Stimulated activated CD4-positive, alpha-beta T cell treated with anti-CD3 and anti-CD28 coated beads, Interleukin-12 subunit alpha, Interleukin-12 subunit beta, amount 100 ng/mL, for 24 hours (primary cell): ENCODE measurements at regions not wholly inside any gene's neighbourhood (a gene's known extent, or its start where the extent isn't known, plus 50 kb on each side); places are given as distances from the start of the nearest gene placed in this dataset.
"Not testable (repeated sequence)": the region's sequence is repeated elsewhere in the genome, so short reads cannot be mapped to it uniquely, and the experiment has no call there.

Source experiments
- DNase-seq, 2 experiments: peaks; one replicate each; pipeline ENCODE4 v3.0.0-alpha.2; 2020; ENCODE audit warnings: low read depth in 2 of 2

DNA sequence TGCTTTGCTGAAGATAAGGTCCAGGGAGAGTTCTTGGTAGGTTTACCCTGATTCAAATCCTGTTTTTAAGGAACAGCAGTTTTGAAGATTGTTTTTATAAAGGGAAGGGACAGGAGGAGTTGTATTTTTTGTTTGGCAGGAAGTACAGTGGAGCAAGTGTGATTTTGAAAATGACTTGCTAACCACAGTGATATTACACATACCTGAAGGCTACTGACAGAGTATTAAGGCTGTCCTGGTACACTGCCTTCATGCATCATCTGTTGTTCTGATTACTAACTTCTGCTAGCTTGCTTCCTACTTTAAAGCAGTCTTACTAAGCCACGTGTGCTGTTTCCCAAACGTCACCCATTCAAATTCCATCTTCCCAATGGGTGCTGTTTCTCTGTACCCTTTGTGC lies 559.5 kb upstream of the SGCD start:
- DNase-seq = no peak

DNA sequence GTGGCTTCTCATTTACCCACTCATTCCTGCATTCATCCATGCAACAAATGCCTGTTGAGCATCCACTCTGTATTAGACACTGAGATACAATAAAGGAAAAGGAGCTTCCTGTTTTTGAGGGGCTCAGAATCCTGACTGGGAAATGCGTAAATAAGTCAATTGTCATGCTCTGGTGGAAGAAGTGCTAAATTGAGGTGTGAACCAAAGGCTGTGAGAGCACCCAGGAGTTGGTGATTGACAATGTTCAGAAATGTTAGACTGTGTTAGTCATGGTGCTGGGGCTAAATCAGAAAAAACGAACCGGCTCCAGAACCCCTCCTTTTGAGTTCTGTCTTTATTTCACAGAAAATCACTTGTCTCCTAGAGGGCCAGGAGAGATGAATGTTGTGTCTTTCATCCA lies 558.6 kb upstream of the SGCD start:
- no peak for DNase-seq

DNA sequence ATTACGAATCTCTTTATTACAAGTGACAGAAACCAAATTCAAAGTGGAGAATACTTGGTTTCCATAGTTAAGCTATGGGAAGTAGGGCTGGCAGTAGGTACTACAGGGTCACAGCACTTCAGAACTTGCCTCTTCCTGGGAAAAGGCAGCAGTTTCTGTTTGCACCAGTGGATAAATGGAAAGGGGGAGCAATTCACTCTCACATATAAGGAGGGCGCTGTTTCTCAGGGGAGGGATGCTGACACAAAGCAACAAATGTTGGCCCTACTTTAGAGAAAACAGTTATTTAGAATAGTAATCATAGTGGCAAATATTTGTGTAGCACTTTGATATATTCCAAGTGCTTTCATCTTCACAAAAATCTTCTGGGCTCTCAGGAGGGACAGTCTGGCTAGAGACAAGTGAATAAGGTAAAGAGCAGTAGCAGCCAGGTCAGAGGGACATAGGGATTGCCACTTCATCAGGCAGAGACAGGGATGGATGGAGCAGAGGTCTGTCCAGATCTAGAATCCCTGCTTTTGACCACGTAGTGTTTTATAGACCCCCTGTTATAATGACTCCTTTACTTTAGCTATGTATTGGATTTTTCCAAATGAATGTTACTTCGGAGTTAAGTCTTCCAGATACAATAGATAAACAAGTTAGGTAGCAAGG lies 554.8 kb upstream of the SGCD start:
- DNase-seq = no peak

DNA sequence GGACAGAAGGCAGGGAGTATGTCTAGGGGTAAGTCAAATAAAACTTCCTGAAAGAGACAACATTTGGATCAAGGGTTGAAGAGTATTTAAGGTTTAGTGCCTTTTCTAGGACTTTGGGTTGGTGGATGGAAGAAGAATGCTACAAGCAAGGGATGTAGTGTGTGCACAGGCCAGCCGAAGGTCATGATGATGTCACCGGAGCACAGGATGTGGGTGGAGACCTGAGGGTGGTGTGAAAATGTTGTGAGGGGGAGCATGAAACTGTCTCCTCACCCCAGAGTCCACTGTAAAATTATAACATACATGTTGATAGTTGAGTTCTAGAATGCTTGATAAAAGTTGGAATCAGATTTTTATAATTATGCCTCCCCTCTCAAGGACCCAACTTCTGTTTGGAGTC lies 553.3 kb upstream of the SGCD start:
- DNase-seq = no peak

DNA sequence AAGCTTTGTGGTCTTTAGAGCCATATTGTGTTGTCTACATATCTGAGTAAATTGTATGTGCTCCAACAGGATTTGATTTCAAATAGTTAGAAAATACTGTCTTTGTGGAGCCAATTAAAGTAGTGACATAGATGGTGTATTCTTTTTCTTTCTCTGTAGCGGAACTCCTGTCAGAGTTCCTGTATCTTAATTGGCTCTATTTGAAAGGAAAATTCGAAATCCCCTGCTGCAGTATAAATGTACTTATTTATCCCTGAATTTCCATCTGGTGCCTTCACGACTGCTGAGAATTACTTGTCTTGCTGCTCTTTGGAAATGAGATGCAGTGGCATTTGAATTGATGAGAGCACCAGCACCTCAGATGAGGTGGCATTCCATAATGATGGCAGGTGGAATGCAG lies 546.7 kb upstream of the SGCD start:
- no peak for DNase-seq

DNA sequence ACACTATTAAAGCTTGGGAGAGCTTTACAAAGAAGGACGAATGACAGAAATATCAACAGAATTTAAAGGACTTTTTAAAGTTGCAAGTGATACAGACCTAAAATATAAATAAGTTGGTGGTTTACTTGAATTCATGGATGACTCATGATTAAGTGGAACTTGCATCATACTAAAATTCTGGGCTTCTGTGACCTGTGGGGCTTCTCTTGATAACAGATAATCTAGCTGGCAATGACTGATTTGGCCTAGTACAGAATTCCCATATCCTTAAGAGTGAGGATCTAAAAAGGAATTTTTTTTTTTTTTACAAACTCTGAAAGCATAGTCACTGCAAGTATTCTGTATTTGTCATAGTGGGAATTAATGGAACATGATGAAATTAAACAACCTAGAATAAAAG lies 543.7 kb upstream of the SGCD start:
- no peak for DNase-seq

DNA sequence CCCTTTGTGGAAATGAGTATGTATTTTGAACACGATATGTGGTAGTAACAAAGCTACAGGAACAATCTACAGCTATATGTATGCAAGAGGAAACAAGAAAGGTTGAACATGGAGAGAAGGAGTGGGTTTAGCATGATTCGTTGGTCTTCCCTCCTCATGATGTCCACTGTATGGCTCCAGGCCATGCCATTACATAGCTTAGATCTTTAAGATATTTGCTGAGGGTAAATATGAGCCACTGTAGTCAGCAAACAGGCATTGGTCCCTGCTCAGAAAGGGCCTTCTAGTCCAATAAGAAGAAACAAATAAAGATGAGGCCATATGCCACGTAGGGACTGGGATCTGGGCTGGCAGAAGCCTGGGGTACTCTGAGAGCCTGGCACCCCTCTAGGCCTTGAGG lies 543.2 kb upstream of the SGCD start:
- DNase-seq = no peak

DNA sequence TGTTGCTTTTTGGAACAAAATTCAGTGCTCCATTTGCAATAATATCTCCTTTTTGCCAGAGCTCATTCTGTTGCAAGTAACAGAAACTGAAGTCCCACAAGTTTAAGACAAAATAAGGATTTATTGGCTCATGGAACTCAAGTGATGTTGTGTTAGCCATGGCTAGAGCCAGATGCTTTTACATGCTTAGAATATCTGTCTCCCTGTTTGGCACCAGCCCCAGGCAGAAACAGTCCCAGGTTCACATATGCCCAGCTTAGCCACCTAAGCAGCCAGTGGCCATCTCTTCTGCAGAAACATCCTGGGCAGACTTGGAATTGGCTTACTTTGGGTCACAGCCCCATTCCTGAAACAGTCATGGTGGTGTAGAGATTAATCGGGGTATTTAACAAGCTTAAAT lies 540.9 kb upstream of the SGCD start:
- no peak for DNase-seq

DNA sequence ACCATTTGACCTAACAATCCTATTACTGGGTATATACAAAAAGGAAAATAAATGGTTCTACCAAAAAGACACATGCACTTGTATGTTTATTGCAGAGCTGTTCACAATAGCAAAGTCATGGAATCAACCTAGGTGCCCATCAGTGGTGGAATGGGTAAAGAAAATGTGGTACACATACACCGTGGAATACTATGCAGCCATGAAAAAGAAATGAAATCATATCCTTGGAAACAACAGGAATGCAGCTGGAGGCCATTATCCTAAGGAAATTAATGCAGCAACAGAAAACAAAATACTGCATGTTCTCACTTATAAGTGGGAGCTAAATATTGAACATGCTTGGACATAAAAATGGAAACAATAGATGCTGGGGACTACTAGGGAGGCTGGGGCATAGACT lies 534.1 kb upstream of the SGCD start:
- no peak for DNase-seq

DNA sequence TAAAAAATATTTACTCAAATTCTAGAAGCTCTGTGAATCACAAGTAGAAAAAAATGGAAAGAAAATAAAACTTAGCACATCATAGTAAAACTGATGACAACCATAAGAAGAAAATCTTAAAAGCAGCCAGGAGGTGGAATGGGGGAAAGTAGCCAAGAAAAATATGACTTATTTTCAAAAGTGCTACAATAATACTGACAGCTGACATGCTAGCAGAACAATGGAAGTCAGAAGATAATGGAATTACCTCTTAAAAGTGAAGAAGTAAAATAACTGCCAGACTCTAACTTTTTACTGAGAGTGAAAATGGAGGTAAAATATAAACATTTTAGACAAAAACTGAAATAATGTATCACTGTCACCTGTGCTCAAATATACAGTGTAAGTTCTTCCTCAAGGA lies 532.2 kb upstream of the SGCD start:
- DNase-seq = no peak

DNA sequence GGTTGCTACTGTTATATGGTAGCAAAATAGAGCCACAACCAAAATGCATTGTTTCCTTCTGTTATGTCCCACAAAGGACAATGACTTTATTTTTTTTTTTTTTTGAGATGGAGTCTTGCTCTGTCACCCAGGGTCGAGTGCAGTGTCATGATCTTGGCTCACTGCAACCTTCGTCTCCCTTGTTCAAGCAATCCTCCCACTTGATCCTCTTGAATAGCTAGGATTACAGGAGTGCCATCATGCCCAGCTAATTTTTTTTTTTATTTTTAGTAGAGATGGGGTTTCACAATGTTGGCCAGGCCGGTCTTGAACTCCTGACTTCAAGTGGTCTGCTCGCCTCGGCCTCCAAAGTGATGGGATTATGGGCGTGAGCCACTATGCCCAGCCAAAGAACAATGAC lies 527.7 kb upstream of the SGCD start:
- no peak for DNase-seq

DNA sequence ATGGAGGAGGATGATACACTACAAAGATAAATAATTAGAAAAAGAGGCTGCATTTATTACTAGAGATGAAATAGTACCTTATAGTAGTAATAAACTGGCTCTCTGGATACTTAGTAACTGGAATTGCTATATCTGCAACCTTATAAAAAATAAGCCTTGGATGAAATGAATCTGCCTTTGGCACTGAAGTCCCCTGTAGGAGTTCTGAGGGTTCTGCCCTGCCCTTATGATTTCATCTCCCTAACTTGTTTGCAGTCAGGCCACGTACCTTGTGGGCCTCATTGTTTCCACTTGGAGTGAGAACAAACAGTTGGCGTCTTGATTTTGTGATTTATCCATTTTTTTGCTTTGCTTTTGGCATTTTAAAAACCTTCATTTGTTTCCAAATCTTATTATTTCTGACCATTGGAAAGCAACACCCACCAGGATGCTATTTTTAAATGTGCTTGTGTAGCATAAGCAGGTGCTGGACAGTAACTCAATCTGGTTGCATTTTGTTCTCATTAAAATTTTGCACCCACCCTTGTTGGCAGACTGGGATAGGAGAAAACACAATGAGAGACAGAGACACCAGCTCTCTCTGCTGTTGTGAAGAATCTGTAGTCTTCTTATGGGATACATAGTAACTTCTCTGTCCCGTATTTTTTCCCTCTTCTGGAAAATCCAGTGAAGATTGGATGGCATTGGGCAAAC lies 518.9 kb upstream of the SGCD start:
- no peak for DNase-seq

DNA sequence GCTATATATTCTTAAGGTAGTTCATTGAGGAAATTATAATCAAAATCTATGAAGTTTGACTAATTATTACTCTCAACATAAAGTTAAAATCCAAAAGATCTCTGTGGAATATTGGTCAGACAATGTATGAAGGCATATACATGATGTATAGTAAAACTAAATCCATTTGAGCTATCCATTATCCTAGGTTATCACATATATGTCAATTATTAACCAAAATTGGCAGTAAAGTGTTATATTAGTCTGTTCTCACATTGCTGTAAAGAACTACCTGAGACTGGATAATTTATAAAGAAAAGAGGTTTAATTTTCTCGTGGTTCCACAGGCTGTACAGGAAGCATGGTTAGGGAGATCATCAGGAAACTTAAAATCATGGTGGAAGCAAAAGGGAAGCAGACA lies 511.7 kb upstream of the SGCD start:
- no peak for DNase-seq

DNA sequence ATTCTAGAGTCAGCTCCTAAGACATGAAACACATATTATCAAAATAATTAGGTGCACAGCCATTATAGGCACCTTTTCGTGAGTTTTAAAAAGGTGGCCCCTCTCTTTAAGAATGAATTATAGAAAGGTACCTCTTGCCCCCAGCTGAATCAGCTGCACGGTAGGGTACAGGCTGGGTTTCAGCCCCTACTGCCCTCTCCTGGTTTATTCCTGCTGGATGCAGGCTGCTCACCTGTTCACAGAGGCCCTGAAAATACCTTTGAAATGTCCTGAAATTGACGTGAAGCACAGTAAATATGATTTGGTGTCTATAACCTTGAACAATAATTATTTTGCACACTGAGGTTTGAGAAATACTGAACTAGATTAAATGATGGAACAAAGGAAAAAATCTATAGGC lies 504.8 kb upstream of the SGCD start:
- no peak for DNase-seq

DNA sequence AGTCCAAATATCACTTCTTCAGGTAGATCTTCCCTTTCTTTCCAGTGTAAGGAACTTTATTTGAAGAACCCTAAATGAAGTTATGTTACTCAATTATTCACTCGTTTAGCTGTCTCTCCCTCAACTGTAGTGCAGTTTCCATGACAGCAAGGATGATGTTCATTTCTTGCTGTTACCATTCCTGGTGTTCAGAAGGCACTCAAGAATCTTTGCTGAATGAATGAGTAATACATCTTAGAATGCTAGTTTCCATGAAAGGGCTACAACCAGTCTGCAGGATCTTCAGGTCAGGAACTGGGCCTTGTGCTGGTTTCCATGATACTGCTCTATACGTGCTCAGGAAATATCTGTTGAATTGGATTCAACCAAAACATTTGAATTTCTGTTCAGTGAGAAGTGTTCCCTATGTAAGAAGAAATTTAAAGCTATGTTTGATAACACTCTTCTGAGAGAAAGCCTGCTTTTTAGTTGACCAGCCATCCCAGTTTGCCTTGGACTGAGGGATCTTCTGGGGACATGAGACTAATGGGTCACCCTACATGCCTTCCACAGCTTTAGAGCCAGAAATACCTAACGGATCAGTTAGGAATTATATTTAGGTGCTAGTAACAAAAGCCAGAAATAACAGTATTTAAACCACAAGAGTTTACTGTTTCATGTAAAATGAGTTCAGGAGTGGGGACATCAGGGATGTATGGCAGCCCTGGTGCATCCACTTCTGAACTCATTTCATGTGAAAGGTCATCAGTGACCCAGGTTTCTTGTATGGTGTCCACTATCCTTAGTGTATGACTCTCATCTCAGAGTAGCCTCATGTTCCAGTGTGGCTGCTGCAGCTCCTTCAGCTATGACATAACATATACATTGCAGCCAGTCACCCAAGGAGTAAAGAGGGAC lies 500.1 kb upstream of the SGCD start:
- DNase-seq = no peak

DNA sequence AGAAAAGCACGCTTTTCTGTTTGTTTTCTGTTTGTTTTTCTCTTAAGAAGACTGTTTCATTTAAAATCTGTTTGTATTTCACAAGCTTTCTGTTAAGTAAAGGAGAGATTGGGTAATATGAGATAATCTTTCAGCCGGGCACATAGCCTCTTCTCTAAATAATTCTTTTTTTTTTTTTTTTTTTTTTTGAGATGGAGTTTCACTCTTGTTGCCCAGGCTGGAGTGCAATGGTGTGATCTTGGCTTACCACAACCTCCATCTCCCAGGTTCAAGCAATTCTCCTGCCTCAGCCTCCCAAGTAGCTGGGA lies 499.5 kb upstream of the SGCD start:
- DNase-seq = not testable (repeated sequence)

DNA sequence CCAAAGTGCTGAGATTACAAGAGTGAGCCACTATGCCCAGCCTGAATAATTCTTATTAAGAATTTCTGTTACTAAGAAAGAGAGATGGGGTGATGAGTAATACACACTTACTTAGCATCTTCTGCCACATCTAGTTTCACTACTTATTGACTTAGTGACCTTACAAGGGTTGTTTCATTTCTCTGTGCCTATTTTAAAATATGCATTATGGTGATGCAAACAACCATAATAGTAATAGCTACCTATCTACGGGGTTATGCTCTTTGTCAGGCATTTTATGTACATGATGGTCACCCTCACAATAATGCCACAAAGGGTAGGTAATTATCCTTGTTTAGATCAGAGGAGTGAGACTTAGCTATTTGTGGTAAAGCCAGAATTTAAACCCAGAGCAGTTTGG lies 499.0 kb upstream of the SGCD start:
- DNase-seq = no peak

DNA sequence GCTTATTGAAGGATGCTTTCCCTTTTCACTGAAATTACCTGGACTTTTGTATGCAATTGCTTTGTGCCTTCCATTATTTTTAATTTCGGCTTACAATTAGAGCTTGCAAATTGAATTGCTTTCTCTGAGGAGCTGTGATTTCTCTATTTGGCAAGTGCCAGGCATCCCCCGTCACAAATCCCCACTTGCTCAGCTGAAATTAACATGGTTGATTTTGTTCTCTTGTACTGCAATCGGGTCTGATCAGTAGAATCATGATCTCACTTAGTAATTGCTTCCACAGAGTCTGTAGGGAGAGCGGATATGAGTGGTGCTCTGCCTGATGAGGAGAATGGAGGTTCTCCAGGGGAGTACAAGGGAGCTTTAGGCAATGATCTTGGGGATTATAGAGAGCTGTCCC lies 495.5 kb upstream of the SGCD start:
- no peak for DNase-seq

DNA sequence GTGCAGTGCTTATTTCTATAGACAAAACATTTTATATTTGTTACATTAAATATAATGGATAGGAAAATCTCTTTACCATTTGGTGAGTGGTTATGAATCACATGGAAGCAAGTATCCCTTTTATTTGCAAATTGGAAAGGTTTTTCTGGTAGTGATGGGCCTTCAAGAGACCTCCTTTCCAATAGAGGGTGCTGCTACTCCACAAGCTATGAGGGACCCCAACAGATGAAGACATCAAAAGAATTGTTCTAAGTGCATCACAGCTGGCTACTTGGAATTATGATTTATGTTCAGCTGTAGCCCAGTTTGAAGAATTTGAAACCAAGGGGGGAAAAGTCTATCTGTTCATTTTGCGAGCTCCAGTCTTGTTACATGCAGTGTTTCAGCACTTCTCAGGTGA lies 493.7 kb upstream of the SGCD start:
- no peak for DNase-seq

DNA sequence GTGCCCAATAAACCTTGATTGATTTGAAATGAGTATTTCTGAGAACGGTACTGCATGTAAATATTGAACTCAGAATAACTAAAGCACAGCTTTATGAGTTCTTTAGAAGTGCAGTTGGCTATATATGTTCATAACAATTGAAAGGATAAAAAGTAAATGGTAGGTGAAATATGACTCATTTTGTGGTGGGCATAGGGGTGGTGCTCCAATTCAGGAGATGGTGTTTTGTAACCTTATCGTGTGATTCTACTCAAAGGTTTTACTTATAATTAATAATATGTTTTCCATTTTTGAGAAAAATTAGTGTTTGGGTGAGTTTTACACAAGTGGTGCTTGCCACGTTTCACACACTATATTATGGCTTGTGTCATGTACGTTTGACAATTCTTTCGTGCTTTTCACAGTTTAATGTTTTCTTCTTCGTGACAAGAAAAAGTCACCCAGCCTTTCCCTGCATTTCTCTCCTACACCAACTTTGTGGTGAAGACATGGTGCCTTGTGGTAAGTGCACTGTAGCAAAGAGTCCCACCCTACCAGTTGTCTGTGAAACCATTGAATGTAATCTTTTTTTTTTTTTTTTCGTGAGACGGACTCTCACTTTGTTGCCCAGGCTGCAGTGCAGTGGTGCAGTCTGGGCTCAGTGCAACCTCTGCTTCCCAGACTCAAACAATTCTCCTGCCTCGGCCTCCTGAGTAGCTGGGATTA lies 492.5 kb upstream of the SGCD start:
- no peak for DNase-seq

DNA sequence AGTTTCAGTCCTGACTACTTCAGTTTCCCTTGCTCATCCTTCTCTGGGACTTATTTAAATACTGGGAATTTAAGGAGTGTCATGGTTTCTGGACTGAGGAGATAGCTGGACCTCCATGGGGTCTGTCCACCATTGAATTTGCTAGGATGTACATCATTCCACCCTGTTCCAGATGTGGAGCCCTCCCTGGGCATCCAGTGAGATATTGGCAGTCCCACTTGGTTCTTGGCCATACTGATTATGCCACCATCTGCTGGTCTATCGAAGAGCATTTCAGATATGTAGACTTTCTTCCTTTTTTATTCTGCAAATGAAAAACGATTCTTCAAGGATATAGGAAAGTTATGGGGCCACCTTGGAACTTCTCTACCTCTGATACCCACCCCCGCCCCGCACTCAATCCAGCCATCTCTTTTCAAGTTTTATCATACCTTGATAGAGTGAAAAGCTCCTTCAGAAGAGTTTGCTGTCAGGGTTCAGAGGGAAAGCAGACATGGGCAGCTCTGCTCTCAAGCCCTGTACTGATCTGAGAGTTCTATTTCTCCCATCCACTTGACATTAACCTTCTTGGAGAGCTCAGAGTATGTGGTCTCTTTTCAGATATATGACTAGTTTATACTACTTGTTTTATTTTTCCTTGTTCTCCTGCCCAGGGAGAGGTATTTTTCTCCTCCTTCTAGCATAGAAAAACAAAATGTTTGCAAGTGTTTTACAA lies 490.7 kb upstream of the SGCD start:
- DNase-seq = no peak

DNA sequence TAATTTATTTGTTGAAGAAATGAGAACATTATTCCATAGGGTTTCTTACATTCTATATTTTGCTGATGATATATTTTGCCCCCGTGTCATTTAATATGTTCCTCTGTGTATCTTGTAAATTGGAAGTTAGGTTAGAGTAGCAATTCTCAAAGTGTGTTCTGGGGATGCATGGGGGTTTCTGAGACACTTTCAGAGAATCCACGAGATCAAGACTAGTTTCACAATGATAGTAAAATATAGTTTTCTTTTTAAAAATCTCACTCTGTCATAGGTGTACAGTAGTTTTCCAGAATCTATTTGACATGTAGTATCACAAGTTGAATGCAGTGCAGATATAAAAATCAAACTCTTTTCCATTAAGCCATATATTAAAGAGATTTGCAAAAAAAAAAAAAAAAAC lies 488.6 kb upstream of the SGCD start:
- DNase-seq = no peak
